ENCODE measurements at regions not wholly inside any gene's neighbourhood (a gene's known extent, or its start where the extent isn't known, plus 50 kb on each side); places are given as distances from the start of the nearest gene placed in this dataset.
"Not testable (repeated sequence)": the region's sequence is repeated elsewhere in the genome, so short reads cannot be mapped to it uniquely, and the experiment has no call there.

DNA sequence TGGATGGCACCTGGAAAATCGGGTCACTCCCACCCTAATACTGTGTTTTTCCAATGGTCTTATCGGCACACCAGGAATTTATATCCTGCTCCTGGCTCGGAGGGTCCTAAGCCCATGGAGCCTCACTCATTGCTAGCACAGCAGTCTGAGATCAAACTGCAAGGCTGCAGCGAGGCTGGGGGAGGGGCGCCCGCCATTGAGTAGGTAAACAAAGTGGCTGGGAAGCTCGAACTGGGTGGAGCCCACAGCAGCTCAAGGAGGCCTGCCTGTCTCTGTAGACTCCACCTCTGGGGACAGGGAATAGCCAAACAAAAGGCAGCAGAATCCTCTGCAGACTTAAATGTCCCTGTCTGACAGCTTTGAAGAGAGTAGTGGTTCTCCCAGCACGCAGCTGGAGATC, 607.0 kb downstream of the LMO7 start:
- not testable (repeated sequence) for TF ChIP-seq FOXK2 (IDR thresholded peaks at IDR 0.05); TARDBP (IDR thresholded peaks at IDR 0.05); BHLHE40 (IDR thresholded peaks at IDR 0.05; ENCODE audit: borderline replicate concordance); SP1 (IDR thresholded peaks at IDR 0.05); FOXA1 (IDR thresholded peaks at IDR 0.05)

All from HEK293T (cell line).